Osteoblast (primary cell): ENCODE measurements at regions not wholly inside any gene's neighbourhood (a gene's known extent, or its start where the extent isn't known, plus 50 kb on each side); places are given as distances from the start of the nearest gene placed in this dataset.

Experiments used
- DNase-seq: peaks from one replicate; pipeline ENCODE4 v3.0.0; 2011; ENCODE audit warnings: low spot score, mixed read lengths; ENCODE audit not compliant: insufficient read length; ENCODE audit errors: missing footprints
- H2AFZ ChIP-seq: 2 replicates; pipeline ENCODE4 v1.6.0; 2011; ENCODE audit warnings: mild to moderate bottlenecking, low read length
- H3K27ac ChIP-seq: 2 replicates; pipeline ENCODE4 v1.5.1; 2011; ENCODE audit warnings: mild to moderate bottlenecking, low read depth, low read length, moderate library complexity
- H3K27me3 ChIP-seq: 2 replicates; pipeline ENCODE4 v1.6.0; 2012; ENCODE audit warnings: mild to moderate bottlenecking, control low read depth, inconsistent platforms, low read length, moderate library complexity; ENCODE audit not compliant: insufficient read depth
- H3K36me3 ChIP-seq: 2 replicates; pipeline ENCODE4 v1.5.1; 2011; ENCODE audit warnings: mild to moderate bottlenecking, low read length, control low read depth, moderate library complexity; ENCODE audit not compliant: insufficient read depth
- H3K4me1 ChIP-seq: 2 replicates; pipeline ENCODE4 v1.5.1; 2011; ENCODE audit warnings: mild to moderate bottlenecking, low read length, control low read depth, moderate library complexity; ENCODE audit not compliant: insufficient read depth
- H3K4me2 ChIP-seq: 2 replicates; pipeline ENCODE4 v1.6.0; 2011; ENCODE audit warnings: mild to moderate bottlenecking, low read length; ENCODE audit not compliant: insufficient read depth
- H3K4me3 ChIP-seq: fragments of 200-600 bp; sonication (generic); 3 replicates; pipeline ENCODE4 v1.5.1; 2012; ENCODE audit warnings: mild to moderate bottlenecking, low read length, inconsistent platforms; ENCODE audit not compliant: insufficient read depth
- H3K79me2 ChIP-seq: 2 replicates; pipeline ENCODE4 v1.6.0; 2012; ENCODE audit warnings: mild to moderate bottlenecking, low read length, control low read depth, inconsistent platforms; ENCODE audit not compliant: insufficient read depth
- H3K9me3 ChIP-seq: 2 replicates; pipeline ENCODE4 v1.5.1; 2011; ENCODE audit warnings: low read depth, low read length, control low read depth
- H4K20me1 ChIP-seq: 2 replicates; pipeline ENCODE4 v1.6.0; 2012; ENCODE audit warnings: mild to moderate bottlenecking, low read length, control low read depth; ENCODE audit not compliant: insufficient read depth
- TF ChIP-seq, protein P1 (sequence below): IDR thresholded peaks from 2 replicates; pipeline ENCODE4 v1.5.1; 2011; ENCODE audit warnings: mild to moderate bottlenecking, low read depth, low read length, moderate library complexity; ENCODE audit errors: extremely low read depth

- Histone ChIP-seq H3K4me2 (no peak overlapping the region), H3K79me2 (no peaks in the 10 kb centered on the region)
- no peak for DNase-seq
These were observed 333.3 kb downstream of the HRH4 start for GRCh38 chr18:24793742-24794141.

GRCh38 chr18:24795129-24795528 lies 334.7 kb downstream of the HRH4 start:
- H4K20me1 ChIP-seq, result no peaks in the 10 kb centered on the region
- H3K4me1 ChIP-seq, result no peaks in the 10 kb centered on the region
- H3K36me3 ChIP-seq, result no peaks in the 10 kb centered on the region
- H3K79me2 ChIP-seq, result no peaks in the 10 kb centered on the region
- no peak overlapping the region for H3K27ac ChIP-seq
- no peak overlapping the region for H2AFZ ChIP-seq
- no peak for DNase-seq
- no peaks in the 10 kb centered on the region for H3K9me3 ChIP-seq
- TF ChIP-seq, protein P1, sequence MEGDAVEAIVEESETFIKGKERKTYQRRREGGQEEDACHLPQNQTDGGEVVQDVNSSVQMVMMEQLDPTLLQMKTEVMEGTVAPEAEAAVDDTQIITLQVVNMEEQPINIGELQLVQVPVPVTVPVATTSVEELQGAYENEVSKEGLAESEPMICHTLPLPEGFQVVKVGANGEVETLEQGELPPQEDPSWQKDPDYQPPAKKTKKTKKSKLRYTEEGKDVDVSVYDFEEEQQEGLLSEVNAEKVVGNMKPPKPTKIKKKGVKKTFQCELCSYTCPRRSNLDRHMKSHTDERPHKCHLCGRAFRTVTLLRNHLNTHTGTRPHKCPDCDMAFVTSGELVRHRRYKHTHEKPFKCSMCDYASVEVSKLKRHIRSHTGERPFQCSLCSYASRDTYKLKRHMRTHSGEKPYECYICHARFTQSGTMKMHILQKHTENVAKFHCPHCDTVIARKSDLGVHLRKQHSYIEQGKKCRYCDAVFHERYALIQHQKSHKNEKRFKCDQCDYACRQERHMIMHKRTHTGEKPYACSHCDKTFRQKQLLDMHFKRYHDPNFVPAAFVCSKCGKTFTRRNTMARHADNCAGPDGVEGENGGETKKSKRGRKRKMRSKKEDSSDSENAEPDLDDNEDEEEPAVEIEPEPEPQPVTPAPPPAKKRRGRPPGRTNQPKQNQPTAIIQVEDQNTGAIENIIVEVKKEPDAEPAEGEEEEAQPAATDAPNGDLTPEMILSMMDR, result no peak
- no peaks in the 10 kb centered on the region for H3K27me3 ChIP-seq
- no peak overlapping the region for H3K4me3 ChIP-seq
- no peak overlapping the region for H3K4me2 ChIP-seq

More at GRCh38 chr18:24793742-24794141, 333.3 kb downstream of the HRH4 start:
- H3K4me3 ChIP-seq, result no peak overlapping the region
- no peaks in the 10 kb centered on the region for H3K27me3 ChIP-seq
- no peaks in the 10 kb centered on the region for H3K4me1 ChIP-seq
- no peaks in the 10 kb centered on the region for H4K20me1 ChIP-seq
- H3K9me3 ChIP-seq, result no peaks in the 10 kb centered on the region
- TF ChIP-seq, protein P1, result no peak
- H2AFZ ChIP-seq, result no peak overlapping the region
- no peak overlapping the region for H3K27ac ChIP-seq
- H3K36me3 ChIP-seq, result no peaks in the 10 kb centered on the region

GRCh38 chr18:24797981-24798380 lies 337.5 kb downstream of the HRH4 start:
- TF ChIP-seq, protein P1, result no peak

DNA sequence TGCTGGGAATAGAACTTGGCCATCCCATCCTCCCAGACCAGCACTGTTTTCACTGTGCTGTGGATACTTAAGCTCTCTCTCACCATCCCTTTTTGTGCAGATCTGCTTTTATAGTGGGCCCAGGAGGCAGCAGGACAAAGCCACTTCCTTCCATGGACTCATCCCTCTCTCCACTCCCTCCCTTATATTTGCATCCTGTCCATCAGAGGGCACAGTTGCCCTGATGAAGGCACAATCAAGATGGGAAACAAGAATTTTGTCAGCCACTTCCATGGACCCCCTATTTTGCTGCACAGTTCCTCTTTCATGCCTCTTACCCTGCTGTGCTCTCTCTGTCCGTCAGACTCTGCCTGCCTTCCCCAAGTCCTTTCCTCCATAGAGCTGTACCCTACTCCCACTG lies 338.7 kb downstream of the HRH4 start:
- H3K79me2 ChIP-seq, result no peaks in the 10 kb centered on the region
- no peaks in the 10 kb centered on the region for H3K36me3 ChIP-seq
- no peak for DNase-seq
- no peaks in the 10 kb centered on the region for H4K20me1 ChIP-seq
- H3K27me3 ChIP-seq, result no peaks in the 10 kb centered on the region
- no peaks in the 10 kb centered on the region for H3K9me3 ChIP-seq
- H3K27ac ChIP-seq, result no peak overlapping the region
- TF ChIP-seq, protein P1, result no peak
- no peak overlapping the region for H3K4me3 ChIP-seq
- no peaks in the 10 kb centered on the region for H3K4me1 ChIP-seq
- H3K4me2 ChIP-seq, result no peak overlapping the region
- no peak overlapping the region for H2AFZ ChIP-seq

More at GRCh38 chr18:24797981-24798380, 337.5 kb downstream of the HRH4 start:
- Histone ChIP-seq H4K20me1 (no peaks in the 10 kb centered on the region), H3K36me3 (no peaks in the 10 kb centered on the region), H3K27ac (no peak overlapping the region), H3K4me1 (no peaks in the 10 kb centered on the region), H3K79me2 (no peaks in the 10 kb centered on the region), H3K4me3 (no peak overlapping the region), H3K4me2 (no peak overlapping the region), H3K9me3 (no peaks in the 10 kb centered on the region), H2AFZ (no peak overlapping the region), H3K27me3 (no peaks in the 10 kb centered on the region)
- no peak for DNase-seq
